LNCaP clone FGC (cell line): ENCODE measurements at regions not wholly inside any gene's neighbourhood (a gene's known extent, or its start where the extent isn't known, plus 50 kb on each side); places are given as distances from the start of the nearest gene placed in this dataset.

Experiments
- DNase-seq: peaks from one replicate; pipeline ENCODE4 v3.0.0-alpha.2; 2011; ENCODE audit warnings: low read depth
- H3K4me3 ChIP-seq: 2 replicates; pipeline ENCODE4 v1.5.1; 2011; ENCODE audit warnings: mild to moderate bottlenecking, low read depth, low read length, control low read depth
- CTCF ChIP-seq: IDR thresholded peaks from 2 replicates; pipeline ENCODE4 v1.5.1; 2012; ENCODE audit warnings: mild to moderate bottlenecking; ENCODE audit not compliant: control insufficient read depth, insufficient read depth; ENCODE audit errors: extremely low read depth

GRCh38 chr1:56289260-56289659 lies 290.1 kb downstream of the PLPP3 start:
- TF ChIP-seq CTCF, result peak; percentile 31

GRCh38 chr1:56287721-56288120 lies 291.6 kb downstream of the PLPP3 start:
- no peak for DNase-seq
- no peak for TF ChIP-seq CTCF

More at GRCh38 chr1:56289260-56289659, 290.1 kb downstream of the PLPP3 start:
- no peak overlapping the region for H3K4me3 ChIP-seq
- no peak for DNase-seq

GRCh38 chr1:56286956-56287355 lies 292.4 kb downstream of the PLPP3 start:
- TF ChIP-seq CTCF, result no peak
- no peak overlapping the region for H3K4me3 ChIP-seq
- no peak for DNase-seq

More at GRCh38 chr1:56287721-56288120, 291.6 kb downstream of the PLPP3 start:
- no peak overlapping the region for H3K4me3 ChIP-seq

GRCh38 chr1:56286506-56286905 lies 292.9 kb downstream of the PLPP3 start:
- TF ChIP-seq CTCF, result no peak
- no peak for DNase-seq
- no peak overlapping the region for H3K4me3 ChIP-seq

- no peak for DNase-seq
- no peak for TF ChIP-seq CTCF
- H3K4me3 ChIP-seq, result no peak overlapping the region
These were observed 293.6 kb downstream of the PLPP3 start for GRCh38 chr1:56285554-56286402.

- TF ChIP-seq CTCF, result no peak
- no peak overlapping the region for H3K4me3 ChIP-seq
- no peak for DNase-seq
These were observed 294.4 kb downstream of the PLPP3 start for GRCh38 chr1:56284928-56285327.

- H3K4me3 ChIP-seq, result no peak overlapping the region
- DNase-seq, result no peak
- TF ChIP-seq CTCF, result no peak
These were observed 301.3 kb downstream of the PLPP3 start for GRCh38 chr1:56278061-56278460.
